ENCODE measurements at regions not wholly inside any gene's neighbourhood (a gene's known extent, or its start where the extent isn't known, plus 50 kb on each side); places are given as distances from the start of the nearest gene placed in this dataset.

- no peak for DNase-seq
Measured at GRCh38 chr16:64147941-64148340, 973.9 kb downstream of the CDH11 start.

DNA sequence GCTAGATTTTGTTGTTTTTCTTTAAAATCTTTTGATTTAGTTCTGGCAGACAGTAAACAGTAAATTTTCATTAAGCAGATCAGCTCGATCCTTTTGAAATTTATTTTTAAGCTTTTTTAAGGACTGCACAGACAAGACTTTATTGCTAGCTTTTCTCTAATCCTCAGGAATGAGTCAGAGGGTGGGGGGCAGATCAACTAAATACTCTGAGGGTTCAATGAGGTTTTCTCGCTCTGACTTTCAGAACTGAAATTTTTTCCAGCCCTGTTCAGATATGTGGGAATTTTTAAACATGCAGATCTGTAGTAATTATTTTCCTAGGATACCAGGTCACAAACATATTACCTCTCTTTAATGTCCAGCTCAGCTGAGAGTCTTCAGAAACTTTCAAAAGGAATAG, 977.2 kb downstream of the CDH11 start:
- no peak for DNase-seq

- no peak for DNase-seq
Measured at GRCh38 chr16:64138621-64139020, 983.2 kb downstream of the CDH11 start.

GRCh38 chr16:64138006-64138405, 983.9 kb downstream of the CDH11 start:
- no peak for DNase-seq

DNA sequence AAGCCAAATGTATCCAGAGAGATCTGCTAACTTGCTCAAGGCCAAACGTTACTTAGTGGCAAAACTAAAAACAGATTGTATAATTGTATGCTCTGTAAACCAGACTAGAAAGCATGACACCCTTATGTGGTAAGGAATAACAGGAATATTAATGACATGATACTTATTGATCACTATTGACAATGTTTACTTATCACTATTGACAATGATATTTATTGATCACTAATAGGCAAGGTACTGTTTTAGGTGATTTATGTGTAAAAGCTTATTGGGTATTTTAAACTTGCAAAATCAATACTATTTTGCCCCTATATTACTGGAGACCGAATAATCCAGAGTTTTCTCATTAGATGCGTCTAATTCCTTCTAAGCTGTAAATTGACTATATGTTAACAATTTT, 985.1 kb downstream of the CDH11 start:
- DNase-seq, result no peak

DNA sequence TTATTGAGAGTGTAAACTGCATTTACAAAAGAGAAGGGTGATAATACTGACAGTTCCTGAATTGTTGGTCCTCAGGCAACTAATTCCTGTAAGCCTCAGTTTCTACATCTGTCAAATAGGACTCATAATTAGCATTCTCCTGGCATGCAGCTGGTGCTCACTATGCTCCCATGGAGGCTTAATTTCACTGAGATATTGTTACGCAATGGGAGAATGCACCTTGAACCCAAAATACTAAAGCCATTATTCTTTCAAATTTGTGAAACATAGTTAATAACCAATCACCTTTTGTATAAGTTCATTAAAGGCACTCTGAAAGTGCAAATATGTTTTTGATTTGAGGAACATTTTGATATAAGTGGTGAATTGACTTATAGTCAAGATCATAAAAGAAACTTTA, 985.5 kb downstream of the CDH11 start:
- DNase-seq, result no peak

DNA sequence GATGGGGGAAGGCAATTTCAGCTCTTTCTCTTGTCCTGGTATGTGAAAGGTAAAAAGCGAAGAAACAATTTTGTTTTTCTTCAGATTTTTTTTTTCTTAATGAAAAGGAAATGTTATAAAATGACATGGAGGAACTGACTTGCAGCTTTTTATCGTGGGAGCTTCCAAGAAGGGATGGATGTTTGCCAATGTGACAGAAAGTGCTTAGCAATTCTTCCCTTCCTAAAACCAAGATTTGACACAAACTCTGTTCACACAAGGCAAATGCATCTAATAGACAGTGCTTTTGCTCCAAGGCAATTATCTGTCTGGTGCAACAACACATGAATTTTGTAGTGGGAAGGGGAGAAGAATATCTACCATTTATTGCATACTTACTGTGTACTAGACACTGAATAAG, 988.5 kb downstream of the CDH11 start:
- DNase-seq, result no peak

GRCh38 chr16:64132759-64133361, 989.0 kb downstream of the CDH11 start:
- no peak for DNase-seq

- no peak for DNase-seq
Measured at GRCh38 chr16:64132190-64132589, 989.7 kb downstream of the CDH11 start.

DNA sequence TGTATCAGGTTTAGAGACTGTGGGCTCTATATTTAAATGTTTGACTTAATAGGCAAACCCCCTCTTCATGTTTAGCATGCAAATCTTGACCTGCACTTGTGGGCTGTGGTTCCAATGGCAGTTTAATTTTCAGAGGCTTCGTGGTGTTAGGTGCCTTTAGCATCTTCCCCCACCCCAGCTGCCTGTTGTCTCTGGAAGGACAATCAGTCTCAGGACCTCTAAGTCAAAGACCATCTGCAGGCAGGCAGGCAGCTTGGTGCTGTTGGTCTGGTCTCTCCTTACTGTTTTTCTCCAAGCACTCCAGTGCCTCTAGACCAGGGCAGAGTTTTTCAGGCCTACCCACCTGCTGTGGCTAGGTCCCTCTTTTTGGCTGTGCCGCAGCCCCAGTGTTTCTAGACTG, 990.4 kb downstream of the CDH11 start:
- DNase-seq, result no peak

- DNase-seq, result no peak
Measured at GRCh38 chr16:64130140-64130539, 991.7 kb downstream of the CDH11 start.

- DNase-seq, result no peak
Measured at GRCh38 chr16:64122177-64122576, 999.7 kb downstream of the CDH11 start.

DNA sequence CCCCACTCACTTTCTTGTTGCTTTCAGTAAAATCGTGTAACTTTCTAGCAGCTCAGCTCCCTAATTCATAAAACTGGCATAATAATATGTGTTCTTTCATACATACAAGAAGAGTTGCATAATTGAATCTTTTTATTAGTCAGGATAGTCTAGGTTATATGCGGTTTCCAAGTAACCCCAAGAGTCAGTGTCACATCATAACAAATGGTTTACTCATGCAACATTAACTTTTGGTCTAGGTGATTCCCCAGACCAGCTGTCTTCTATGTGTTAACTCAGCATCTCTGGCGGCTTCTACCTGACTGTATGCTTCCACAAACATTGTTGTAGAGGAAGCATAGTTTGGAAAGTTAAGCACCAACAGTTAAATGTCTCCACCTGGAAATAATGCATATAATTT, 1000.4 kb downstream of the CDH11 start:
- DNase-seq, result no peak

- DNase-seq, result no peak
Measured at GRCh38 chr16:64116151-64116550, 1005.7 kb downstream of the CDH11 start.

GRCh38 chr16:64109241-64109640, 1012.6 kb downstream of the CDH11 start:
- DNase-seq, result no peak

DNA sequence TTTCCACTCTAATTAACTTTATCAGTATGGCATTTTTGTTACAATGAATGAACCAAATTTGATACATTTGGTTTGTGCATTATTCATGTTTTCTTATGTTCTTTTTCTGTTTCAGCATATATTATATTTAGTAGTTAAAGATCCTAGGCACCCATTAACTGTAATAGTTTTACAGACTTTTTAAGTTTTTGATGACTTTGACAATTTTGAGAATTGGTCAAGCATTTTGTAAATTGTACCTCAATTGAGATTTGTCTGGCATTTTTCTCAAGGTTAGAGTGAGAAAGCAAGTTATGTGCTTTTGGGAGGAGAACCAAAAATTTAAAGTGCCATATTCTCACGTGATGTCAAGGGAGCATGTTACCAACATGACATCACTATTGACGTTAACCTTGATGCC, 1019.2 kb downstream of the CDH11 start:
- no peak for DNase-seq

DNA sequence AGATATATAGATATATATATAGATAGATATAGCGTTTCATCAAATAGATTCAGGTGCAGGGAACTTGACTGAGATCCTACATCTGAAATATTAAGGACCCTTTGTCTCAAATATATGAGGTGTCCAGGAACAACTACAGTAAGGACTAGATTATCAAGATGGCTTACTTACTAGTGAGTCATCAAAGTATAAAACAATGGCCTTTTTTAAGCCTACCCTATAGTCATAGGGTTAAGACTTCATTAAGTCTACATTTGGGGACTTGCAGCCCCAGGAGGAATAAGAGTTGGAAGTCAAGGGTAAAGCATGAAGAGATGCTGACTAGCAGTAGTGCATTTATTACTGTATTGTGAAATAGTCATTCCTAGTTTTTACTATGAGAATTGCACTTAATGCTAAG, 1023.4 kb downstream of the CDH11 start:
- no peak for DNase-seq

DNA sequence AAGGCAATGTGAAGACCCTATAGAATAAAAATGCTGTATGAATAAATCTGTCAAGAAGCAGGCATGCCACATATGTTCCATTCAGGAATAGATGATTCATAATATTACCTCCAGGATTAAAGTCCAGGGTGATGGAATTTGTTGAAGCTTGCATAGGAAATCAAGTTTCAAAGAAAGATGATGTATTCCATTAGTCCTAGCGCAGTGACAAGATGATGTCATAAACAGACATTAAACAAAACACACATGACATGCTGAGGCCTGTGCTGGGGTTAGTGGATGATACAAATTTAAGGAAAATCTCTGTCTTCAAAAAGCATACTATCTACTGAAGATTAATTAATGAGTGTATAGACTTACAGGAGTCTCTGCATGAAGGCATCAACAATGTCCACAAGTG, 1025.2 kb downstream of the CDH11 start:
- DNase-seq, result no peak

- DNase-seq, result no peak
Measured at GRCh38 chr16:64094992-64095634, 1026.8 kb downstream of the CDH11 start.

GRCh38 chr16:64094181-64094965, 1027.5 kb downstream of the CDH11 start:
- DNase-seq, result no peak

DNA sequence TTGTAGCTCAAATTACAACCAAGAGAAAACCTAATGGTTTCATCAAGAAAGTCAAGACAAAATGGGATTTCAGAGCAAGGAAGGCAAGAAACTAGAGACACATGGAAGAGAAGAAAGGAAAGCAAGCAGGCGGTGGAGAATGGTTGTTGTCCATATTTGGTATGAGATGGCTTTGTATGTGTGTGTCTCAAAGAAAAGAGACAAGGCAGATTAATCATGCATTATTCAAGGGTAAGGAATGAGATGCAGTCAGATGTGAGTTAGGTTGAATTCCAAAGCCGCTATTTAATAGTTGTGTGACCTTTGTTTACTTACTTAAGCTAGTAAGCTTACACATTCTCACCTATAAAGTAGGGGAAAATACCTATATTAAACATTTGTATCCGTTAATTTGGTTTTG, 1029.6 kb downstream of the CDH11 start:
- DNase-seq, result no peak

GRCh38 chr16:64090327-64090726, 1031.5 kb downstream of the CDH11 start:
- DNase-seq, result no peak

DNA sequence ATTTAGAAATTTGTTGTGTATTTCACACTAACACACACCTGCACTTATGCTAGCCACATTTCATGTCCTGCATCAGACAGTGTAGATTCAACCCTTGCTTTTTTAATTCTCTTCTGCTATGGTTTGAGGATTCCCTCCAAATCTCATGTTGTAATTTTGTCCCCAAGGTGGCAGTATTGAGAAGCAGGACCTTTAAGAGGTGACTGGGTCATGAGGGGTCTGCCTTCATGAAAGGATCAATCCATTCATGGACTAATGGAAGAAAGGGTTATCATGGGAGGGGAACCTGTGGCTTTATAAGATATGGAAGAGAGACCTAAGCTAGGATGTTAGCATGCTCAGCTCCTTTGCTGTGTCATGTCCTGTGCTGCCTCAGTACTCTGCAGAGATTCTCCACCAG, 1032.2 kb downstream of the CDH11 start:
- peak in 1 of 2 experiments; percentile 3 for DNase-seq

DNA sequence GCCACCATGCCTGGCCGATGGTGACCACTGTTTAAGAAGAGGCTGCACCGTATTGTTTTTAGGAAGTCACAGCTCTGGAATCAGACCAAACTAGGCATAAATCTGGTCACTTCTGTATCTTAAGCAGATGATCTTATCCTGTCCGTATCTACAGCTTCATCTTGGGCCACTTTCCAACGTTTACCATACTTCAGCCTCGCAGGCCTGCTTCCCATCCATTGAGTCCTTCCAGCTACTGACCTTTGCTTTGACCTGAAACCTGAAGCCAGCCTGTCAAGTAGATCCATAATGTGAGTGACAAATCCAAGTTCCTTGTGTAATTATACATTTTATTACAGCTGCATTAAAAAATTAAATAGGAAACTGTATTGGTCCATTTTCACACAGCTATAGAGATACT, 1033.0 kb downstream of the CDH11 start:
- no peak for DNase-seq
